ENCODE measurements at regions not wholly inside any gene's neighbourhood (a gene's known extent, or its start where the extent isn't known, plus 50 kb on each side); places are given as distances from the start of the nearest gene placed in this dataset.

GRCh38 chr6:91812596-91813274 is 1225.9 kb upstream of the MAP3K7 start:
- Histone ChIP-seq H4K91ac (replicated peaks; ENCODE audit: insufficient read length, low read length) (no peak overlapping the region), H3K4me3 (ENCODE audit: extremely low read depth in 1 of 4, insufficient read depth in 2 of 4, low read depth in 3 of 4, low read length in 4 of 4) (no peak overlapping the region), H3K23me2 (ENCODE audit: low read depth, low read length) (no peaks in the 10 kb centered on the region), H3K4me2 (ENCODE audit: insufficient read depth in 1 of 2, low read depth in 2 of 2, low read length in 2 of 2) (no peak overlapping the region), H2AFZ (ENCODE audit: low read length) (peak overlapping the region; percentile 26; the same call in 1 of the 2 replicates), H2BK5ac (ENCODE audit: low read depth, low read length) (no peak overlapping the region), H3K9ac (replicated peaks in 1 of 4; ENCODE audit: extremely low read depth in 1 of 4, low read depth in 3 of 4, low read length in 3 of 4) (no peak overlapping the region), H4K20me1 (replicated peaks in 1 of 2; ENCODE audit: control insufficient read depth in 1 of 2, insufficient read depth in 2 of 2, low read length in 2 of 2) (no peaks in the 10 kb centered on the region), H2BK120ac (replicated peaks; ENCODE audit: low read depth, low read length) (no peak overlapping the region), H3K56ac (replicated peaks; ENCODE audit: insufficient read length, low read depth, low read length) (no peak overlapping the region), H3K23ac (ENCODE audit: insufficient read length) (no peak overlapping the region), H3K18ac (ENCODE audit: extremely low read depth, low read length) (no peak overlapping the region), H3K14ac (ENCODE audit: insufficient read length) (no peak overlapping the region), H3K79me2 (ENCODE audit: control insufficient read depth in 1 of 2, insufficient read depth in 2 of 2, low read length in 2 of 2) (no peaks in the 10 kb centered on the region), H3K27ac (ENCODE audit: low read depth, low read length) (no peak overlapping the region), H3K27me3 (replicated peaks in 1 of 4; ENCODE audit: control insufficient read depth in 3 of 4, extremely low read depth in 1 of 4, insufficient read depth in 3 of 4, low read length in 3 of 4) (peaks cover 0 to 1% (median 0%) of the 10 kb centered on the region in 4 experiments; a peak in 1 of 7 replicates), H2BK20ac (ENCODE audit: low read length) (no peak overlapping the region), H3K4ac (replicated peaks; ENCODE audit: insufficient read length, low read depth, low read length) (no peak overlapping the region), H3K79me1 (ENCODE audit: low read depth, low read length) (no peaks in the 10 kb centered on the region), H3K36me3 (ENCODE audit: control insufficient read depth in 2 of 4, insufficient read depth in 4 of 4, low read length in 3 of 4) (no peaks in the 10 kb centered on the region), H2AK5ac (ENCODE audit: low read depth, low read length) (no peak overlapping the region), H2BK12ac (ENCODE audit: low read depth, low read length) (no peak overlapping the region), H4K5ac (ENCODE audit: insufficient read length, low read depth, low read length) (no peak overlapping the region), H2BK15ac (ENCODE audit: low read length) (no peak overlapping the region), H3K4me1 (replicated peaks in 1 of 4; ENCODE audit: control insufficient read depth in 3 of 4, insufficient read depth in 4 of 4, low read length in 3 of 4) (no peaks in the 10 kb centered on the region), H3K9me3 (ENCODE audit: insufficient read depth in 2 of 2, low read depth in 1 of 2, low read length in 1 of 2) (no peaks in the 10 kb centered on the region), H4K8ac (ENCODE audit: extremely low read depth, insufficient read depth, low read length) (no peak overlapping the region)
- WGBS, 2 experiments (ENCODE audit: extremely low coverage in 1 of 2, insufficient coverage in 1 of 2, insufficient read length in 1 of 2, insufficient replicate concordance in 2 of 2, low coverage in 1 of 2, low lambda C conversion rate in 2 of 2, missing lambda C conversion rate in 1 of 2), result 95% methylated on average over 1 of the region's 1 CpG; no CpG with 5 or more reads in 1 of the 2 experiments
- CTCF ChIA-PET (ENCODE audit: partially characterized antibody), result no interaction called here
- no peak for FAIRE-seq
- POLR2A ChIA-PET (ENCODE audit: partially characterized antibody), result no interaction called here
- no peak for DNase-seq (ENCODE audit: low read depth in 1 of 2, low spot score in 2 of 2)
- no peak for TF ChIP-seq HDAC2 (IDR thresholded peaks at IDR 0.05; ENCODE audit: borderline replicate concordance in 1 of 2, low read depth in 2 of 2, low read length in 2 of 2)

Measured in H1 (cell line).